ENCODE measurements at regions not wholly inside any gene's neighbourhood (a gene's known extent, or its start where the extent isn't known, plus 50 kb on each side); places are given as distances from the start of the nearest gene placed in this dataset.

- CTCF ChIA-PET: no interaction called here
- H3K27me3 Mint-ChIP-seq: peaks cover 6% of the 10 kb centered on the region
These were observed 441.9 kb upstream of the NPVF start for GRCh38 chr7:25669961-25670841.

GRCh38 chr7:25671111-25671510, 442.8 kb upstream of the NPVF start:
- Histone ChIP-seq H3K9me3 (ENCODE audit: control insufficient read depth in 1 of 2, insufficient read depth in 1 of 2, low read length in 2 of 2) (no peaks in the 10 kb centered on the region), H3K27me3 (ENCODE audit: control insufficient read depth in 1 of 2, insufficient read depth in 2 of 2, low read length in 2 of 2) (no peaks in the 10 kb centered on the region), H3K4me3 (ENCODE audit: low read length) (no peak overlapping the region), H3K4me1 (ENCODE audit: insufficient read depth, low read length) (no peaks in the 10 kb centered on the region), H3K36me3 (ENCODE audit: insufficient read depth, low read length) (no peaks in the 10 kb centered on the region), H3K27ac (ENCODE audit: low read depth in 1 of 2, low read length in 2 of 2) (no peak overlapping the region)
- intact Hi-C loops (cut with DNase I, micrococcal nuclease): no loop called here
- H3K4me1 Mint-ChIP-seq (ENCODE audit: low read depth): no peaks in the 10 kb centered on the region
- H3K27me3 Mint-ChIP-seq: no peaks in the 10 kb centered on the region
- no peak overlapping the region for H3K4me3 Mint-ChIP-seq
- ChIA-PET CTCF (no interaction called here), POLR2A (no interaction called here)
- H3K36me3 Mint-ChIP-seq (ENCODE audit: low read depth): no peaks in the 10 kb centered on the region
- ATAC-seq (ENCODE audit: poor library complexity) (no peak), DNase-seq (no peak)
- H3K27ac Mint-ChIP-seq: no peak overlapping the region
- no peak for TF ChIP-seq CTCF (IDR thresholded peaks at IDR 0.05)
- no peaks in the 10 kb centered on the region for H3K9me3 Mint-ChIP-seq

More at GRCh38 chr7:25669961-25670841, 441.9 kb upstream of the NPVF start:
- no peaks in the 10 kb centered on the region for H3K36me3 ChIP-seq (ENCODE audit: insufficient read depth, low read length)
- intact Hi-C loops (cut with DNase I, micrococcal nuclease): no loop called here
- DNase-seq: no peak
- POLR2A ChIA-PET: no interaction called here
- H3K4me3 ChIP-seq (ENCODE audit: low read length): no peak overlapping the region
- H3K4me1 ChIP-seq (ENCODE audit: insufficient read depth, low read length): no peaks in the 10 kb centered on the region
- Mint-ChIP-seq H3K9me3 (no peaks in the 10 kb centered on the region), H3K27ac (no peak overlapping the region), H3K4me3 (no peak overlapping the region), H3K4me1 (ENCODE audit: low read depth) (no peaks in the 10 kb centered on the region), H3K36me3 (ENCODE audit: low read depth) (no peaks in the 10 kb centered on the region)
- no peaks in the 10 kb centered on the region for H3K27me3 ChIP-seq (ENCODE audit: control insufficient read depth in 1 of 2, insufficient read depth in 2 of 2, low read length in 2 of 2)
- H3K9me3 ChIP-seq (ENCODE audit: control insufficient read depth in 1 of 2, insufficient read depth in 1 of 2, low read length in 2 of 2): no peaks in the 10 kb centered on the region
- no peak for TF ChIP-seq CTCF (IDR thresholded peaks at IDR 0.05)
- H3K27ac ChIP-seq (ENCODE audit: low read depth in 1 of 2, low read length in 2 of 2): no peak overlapping the region
- no peak for ATAC-seq (ENCODE audit: poor library complexity)

- intact Hi-C loops (cut with DNase I, micrococcal nuclease): no loop called here
- no peak overlapping the region for H3K4me3 Mint-ChIP-seq
- TF ChIP-seq CTCF (IDR thresholded peaks at IDR 0.05): no peak
- no peaks in the 10 kb centered on the region for H3K9me3 ChIP-seq (ENCODE audit: control insufficient read depth in 1 of 2, insufficient read depth in 1 of 2, low read length in 2 of 2)
- no peaks in the 10 kb centered on the region for H3K36me3 Mint-ChIP-seq (ENCODE audit: low read depth)
- ATAC-seq (ENCODE audit: poor library complexity): no peak
- ChIA-PET CTCF (no interaction called here), POLR2A (no interaction called here)
- H3K4me1 ChIP-seq (ENCODE audit: insufficient read depth, low read length): no peaks in the 10 kb centered on the region
- no peaks in the 10 kb centered on the region for H3K9me3 Mint-ChIP-seq
- no peak for DNase-seq
- no peaks in the 10 kb centered on the region for H3K4me1 Mint-ChIP-seq (ENCODE audit: low read depth)
- no peaks in the 10 kb centered on the region for H3K27me3 Mint-ChIP-seq
- no peak overlapping the region for H3K4me3 ChIP-seq (ENCODE audit: low read length)
- no peaks in the 10 kb centered on the region for H3K27me3 ChIP-seq (ENCODE audit: control insufficient read depth in 1 of 2, insufficient read depth in 2 of 2, low read length in 2 of 2)
- H3K27ac ChIP-seq (ENCODE audit: low read depth in 1 of 2, low read length in 2 of 2): no peak overlapping the region
- H3K36me3 ChIP-seq (ENCODE audit: insufficient read depth, low read length): no peaks in the 10 kb centered on the region
- H3K27ac Mint-ChIP-seq: no peak overlapping the region
These were observed 444.2 kb upstream of the NPVF start for GRCh38 chr7:25672496-25672895.
